Esophagus (tissue), 2 donors: ENCODE measurements at regions not wholly inside any gene's neighbourhood (a gene's known extent, or its start where the extent isn't known, plus 50 kb on each side); places are given as distances from the start of the nearest gene placed in this dataset.

Source experiments
- H3K27ac ChIP-seq, 2 donors: one replicate each; pipeline ENCODE4 v1.5.1; 2013; ENCODE audit warnings: low read depth in 2 of 2, mild to moderate bottlenecking in 2 of 2, inconsistent platforms in 1 of 2, low read length in 1 of 2, moderate library complexity in 1 of 2
- H3K27me3 ChIP-seq, 2 donors: one replicate each; pipeline ENCODE4 v1.6.1; 2013; ENCODE audit warnings: low read length in 2 of 2, control low read depth in 1 of 2, mild to moderate bottlenecking in 1 of 2; ENCODE audit not compliant: insufficient read depth in 2 of 2, control insufficient read depth in 1 of 2
- H3K36me3 ChIP-seq, 2 donors: one replicate each; pipeline ENCODE4 v1.6.1; 2013; ENCODE audit warnings: low read length in 1 of 2; ENCODE audit not compliant: control insufficient read depth in 2 of 2, insufficient read depth in 2 of 2
- H3K4me1 ChIP-seq, 2 donors: one replicate each; pipeline ENCODE4 v1.6.1; 2013; ENCODE audit warnings: low read length in 1 of 2; ENCODE audit not compliant: control insufficient read depth in 2 of 2, insufficient read depth in 2 of 2
- H3K4me3 ChIP-seq, 2 donors: one replicate each; pipeline ENCODE4 v1.5.1; 2013; ENCODE audit warnings: low read length in 2 of 2, mild to moderate bottlenecking in 2 of 2, low read depth in 1 of 2, moderate library complexity in 1 of 2
- H3K9me3 ChIP-seq, 2 donors: one replicate each; pipeline ENCODE4 v1.6.1; 2013; ENCODE audit warnings: mild to moderate bottlenecking in 2 of 2, low read depth in 1 of 2, low read length in 1 of 2, moderate library complexity in 1 of 2; ENCODE audit not compliant: control insufficient read depth in 2 of 2, insufficient read depth in 1 of 2
- WGBS, 2 donors: extraction: QIAGEN DNeasy Blood & Tissue Kit; methylation state at CpG; one replicate each; pipeline ENCODE4 v1.1.7; 2013; 5-methylcytosine and 5-hydroxymethylcytosine counted together
- donor health status: healthy with polysubstance abuse.
- donor health status: Bipolar disorder and iron deficiency.

DNA sequence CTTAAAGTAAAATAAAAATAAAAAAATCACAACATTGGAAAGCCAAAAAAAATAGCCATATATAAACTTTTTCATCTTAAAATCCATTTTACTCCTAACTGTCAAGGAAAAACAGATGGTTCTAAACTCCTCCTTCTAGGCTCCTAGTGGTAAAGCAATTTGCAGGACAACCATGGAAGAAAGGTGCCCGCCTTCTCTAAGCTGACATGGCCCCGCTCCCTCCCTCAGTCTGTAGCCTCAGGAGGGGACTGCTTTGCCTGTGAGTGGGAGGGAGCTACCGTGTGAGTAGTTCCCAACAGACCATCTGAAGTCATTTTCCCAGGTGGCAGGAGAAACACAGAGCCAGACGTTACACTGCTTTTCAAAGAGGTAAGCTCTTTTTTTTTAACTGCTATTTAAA is 336.2 kb upstream of the FAT1 start:
- no peaks in the 10 kb centered on the region for H3K36me3 ChIP-seq
- H3K27ac ChIP-seq: no peak overlapping the region
- WGBS, 2 donors: 37 to 54% methylated on average over 4 of the region's 4 CpGs
- no peak overlapping the region for H3K4me3 ChIP-seq
- no peaks in the 10 kb centered on the region for H3K27me3 ChIP-seq
- H3K9me3 ChIP-seq: no peaks in the 10 kb centered on the region
- H3K4me1 ChIP-seq: peaks cover 0 to 2% of the 10 kb centered on the region in 2 donors

DNA sequence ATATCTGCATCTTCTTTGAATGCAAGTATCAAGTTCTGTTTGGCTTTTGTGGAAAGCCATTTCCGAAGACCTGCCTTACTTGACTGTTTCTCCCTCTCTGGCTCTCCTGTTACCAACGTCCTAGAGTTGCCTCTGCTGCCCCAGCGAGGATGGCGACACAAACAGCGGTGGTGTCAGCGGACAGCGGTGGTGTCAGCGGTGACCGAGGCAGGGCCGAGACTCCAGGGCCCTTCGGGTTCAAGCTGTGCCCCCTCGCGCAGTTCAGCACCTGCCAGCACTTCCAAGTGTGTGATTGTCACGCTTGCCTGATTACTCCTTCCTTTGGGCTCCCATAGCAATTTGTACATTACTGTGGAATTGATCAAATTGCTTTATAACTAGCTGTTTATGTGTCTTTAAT is 336.9 kb upstream of the FAT1 start:
- H3K4me3 ChIP-seq: no peak overlapping the region
- peaks cover 0 to 2% of the 10 kb centered on the region in 2 donors for H3K4me1 ChIP-seq
- no peaks in the 10 kb centered on the region for H3K27me3 ChIP-seq
- no peak overlapping the region for H3K27ac ChIP-seq
- H3K36me3 ChIP-seq: no peaks in the 10 kb centered on the region
- no peaks in the 10 kb centered on the region for H3K9me3 ChIP-seq
- 86 to 87% methylated on average over 14 of the region's 14 CpGs for WGBS, 2 donors

DNA sequence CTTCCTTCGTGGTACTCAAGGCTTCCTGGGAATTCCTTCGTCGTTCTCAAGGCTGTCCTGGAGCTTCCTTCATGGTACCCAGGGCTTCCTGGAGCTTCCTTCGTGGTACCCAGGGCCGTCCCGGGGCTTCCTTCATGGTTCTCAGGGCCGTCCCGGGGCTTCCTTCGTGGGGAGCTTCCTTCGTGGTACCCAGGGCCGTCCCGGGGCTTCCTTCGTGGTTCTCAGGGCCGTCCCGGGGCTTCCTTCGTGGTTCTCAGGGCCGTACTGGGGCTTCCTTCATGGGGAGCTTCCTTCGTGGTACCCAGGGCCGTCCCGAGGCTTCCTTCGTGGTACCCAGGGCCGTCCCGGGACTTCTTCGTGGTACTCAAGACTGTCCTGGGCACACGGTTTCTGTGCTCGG is 339.6 kb upstream of the FAT1 start:
- Histone ChIP-seq H3K27ac (no peak overlapping the region), H3K4me3 (no peak overlapping the region), H3K9me3 (peaks cover 0 to 2% of the 10 kb centered on the region in 2 donors), H3K4me1 (peaks cover 0 to 2% of the 10 kb centered on the region in 2 donors), H3K36me3 (no peaks in the 10 kb centered on the region), H3K27me3 (no peaks in the 10 kb centered on the region)
- 83 to 89% methylated on average over 26 of the region's 26 CpGs for WGBS, 2 donors

DNA sequence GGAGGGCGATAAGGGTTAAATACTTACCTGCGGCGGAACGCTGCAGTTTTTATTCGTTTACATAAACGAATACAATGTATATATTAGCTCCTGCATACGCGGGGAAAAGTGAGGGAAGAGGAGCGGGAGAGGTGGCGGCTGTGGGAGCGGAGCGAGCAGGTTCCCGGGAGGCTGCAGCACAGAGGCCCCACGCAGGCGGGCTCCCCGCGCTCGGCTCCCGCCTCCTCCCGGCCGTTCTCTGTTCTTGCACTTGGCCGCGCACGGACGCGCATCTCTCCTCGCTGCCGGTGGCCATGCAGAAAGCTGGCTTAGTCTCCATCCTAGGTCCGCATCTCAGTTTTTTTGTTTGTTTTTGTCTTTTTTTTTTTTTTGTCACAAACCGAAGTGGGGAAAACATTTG is 340.4 kb upstream of the FAT1 start:
- peaks cover 0 to 2% of the 10 kb centered on the region in 2 donors for H3K4me1 ChIP-seq
- H3K9me3 ChIP-seq: peaks cover 0 to 2% of the 10 kb centered on the region in 2 donors
- no peaks in the 10 kb centered on the region for H3K36me3 ChIP-seq
- 93 to 96% methylated on average over 30 of the region's 30 CpGs for WGBS, 2 donors
- no peak overlapping the region for H3K27ac ChIP-seq
- H3K27me3 ChIP-seq: no peaks in the 10 kb centered on the region
- no peak overlapping the region for H3K4me3 ChIP-seq

DNA sequence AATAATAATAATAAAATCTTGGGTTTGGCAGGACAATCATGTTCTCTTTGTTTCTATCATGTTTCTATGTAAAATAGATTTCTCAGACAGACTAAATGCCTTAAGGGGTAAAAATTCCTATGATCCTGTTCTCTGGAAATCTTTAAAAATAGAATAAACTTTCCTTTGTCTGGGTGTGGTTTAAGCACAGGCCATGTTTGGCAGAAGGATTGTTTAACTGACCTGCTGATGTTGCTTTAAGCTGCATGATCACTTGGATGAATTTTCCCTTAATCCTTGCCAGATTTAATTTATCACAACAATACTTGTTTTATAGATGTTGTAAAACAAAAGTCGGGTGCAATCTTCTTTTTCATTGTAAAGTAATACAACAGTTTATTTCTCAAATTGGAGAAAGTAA is 341.7 kb upstream of the FAT1 start:
- no peak overlapping the region for H3K27ac ChIP-seq
- no peaks in the 10 kb centered on the region for H3K27me3 ChIP-seq
- 18 to 30% methylated on average over 1 of the region's 1 CpG for WGBS, 2 donors
- H3K4me3 ChIP-seq: no peak overlapping the region
- peaks cover 0 to 2% of the 10 kb centered on the region in 2 donors for H3K4me1 ChIP-seq
- peaks cover 0 to 2% of the 10 kb centered on the region in 2 donors for H3K9me3 ChIP-seq
- H3K36me3 ChIP-seq: no peaks in the 10 kb centered on the region

DNA sequence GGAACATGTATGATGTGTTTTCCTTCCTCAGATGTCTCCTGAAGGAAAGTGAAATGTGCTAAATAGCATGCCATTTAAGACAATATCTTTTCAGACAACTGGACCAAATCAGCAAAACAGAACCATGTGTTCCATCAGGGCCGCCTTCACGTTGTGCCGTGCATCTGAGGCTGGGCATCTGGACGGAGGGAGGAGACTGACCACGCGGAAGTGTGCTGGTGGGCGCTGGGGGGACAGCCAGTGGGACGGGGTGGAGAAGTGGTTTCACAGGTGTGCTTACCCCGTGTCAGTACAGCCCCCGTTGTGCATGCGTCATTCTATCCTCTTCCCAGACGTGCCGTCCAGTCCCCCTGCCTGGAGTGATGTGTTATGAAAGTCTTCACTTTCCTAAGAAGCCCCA is 342.1 kb upstream of the FAT1 start:
- no peaks in the 10 kb centered on the region for H3K27me3 ChIP-seq
- no peaks in the 10 kb centered on the region for H3K36me3 ChIP-seq
- H3K27ac ChIP-seq: no peak overlapping the region
- WGBS, 2 donors: 79 to 83% methylated on average over 13 of the region's 13 CpGs
- H3K4me3 ChIP-seq: no peak overlapping the region
- H3K4me1 ChIP-seq: no peaks in the 10 kb centered on the region
- peaks cover 0 to 2% of the 10 kb centered on the region in 2 donors for H3K9me3 ChIP-seq

DNA sequence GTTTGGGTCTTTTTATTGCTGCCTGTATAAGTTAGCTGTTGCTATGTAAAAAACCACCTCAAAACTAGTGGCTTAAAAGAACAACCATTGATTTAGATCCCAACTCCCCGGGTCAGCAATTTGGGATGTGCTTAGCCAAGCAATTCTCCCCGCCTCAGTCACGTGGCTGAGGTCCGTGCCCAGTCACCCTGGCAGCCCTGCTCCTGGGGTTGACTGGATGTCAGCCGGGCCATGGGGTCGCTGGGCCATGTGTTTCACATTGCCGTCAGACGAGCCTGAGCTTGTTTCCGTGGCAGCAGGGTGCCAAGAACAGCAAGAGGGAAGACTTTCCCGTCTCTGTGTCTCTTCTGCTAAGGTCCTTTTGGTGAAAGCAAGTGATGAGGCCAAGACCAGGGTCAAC is 345.7 kb upstream of the FAT1 start:
- peaks cover 0 to 2% of the 10 kb centered on the region in 2 donors for H3K27me3 ChIP-seq
- H3K27ac ChIP-seq: no peak overlapping the region
- H3K4me1 ChIP-seq: no peaks in the 10 kb centered on the region
- no peaks in the 10 kb centered on the region for H3K36me3 ChIP-seq
- H3K9me3 ChIP-seq: peaks cover 0 to 2% of the 10 kb centered on the region in 2 donors
- 67 to 70% methylated on average over 10 of the region's 10 CpGs for WGBS, 2 donors
- H3K4me3 ChIP-seq: no peak overlapping the region

DNA sequence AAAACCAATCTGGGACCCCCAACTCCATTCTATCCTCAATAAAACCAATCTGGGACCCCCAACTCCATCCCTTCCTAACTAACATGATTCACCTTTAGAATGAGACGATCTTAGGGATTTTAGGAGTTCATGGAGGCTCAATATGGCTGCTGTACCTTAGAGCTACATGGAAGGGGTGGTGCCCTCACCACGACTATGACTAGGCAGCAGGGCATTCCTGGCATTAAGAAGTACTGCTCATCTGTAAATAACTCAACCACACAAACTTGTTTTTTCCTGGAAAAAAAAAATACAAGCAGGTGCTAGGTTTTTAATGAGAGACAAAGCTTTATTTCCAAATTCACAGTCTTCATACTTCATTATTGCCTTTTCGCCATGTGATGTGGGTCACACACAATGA is 346.5 kb upstream of the FAT1 start:
- H3K4me3 ChIP-seq: no peak overlapping the region
- no peaks in the 10 kb centered on the region for H3K36me3 ChIP-seq
- 82 to 86% methylated on average over 3 of the region's 3 CpGs for WGBS, 2 donors

DNA sequence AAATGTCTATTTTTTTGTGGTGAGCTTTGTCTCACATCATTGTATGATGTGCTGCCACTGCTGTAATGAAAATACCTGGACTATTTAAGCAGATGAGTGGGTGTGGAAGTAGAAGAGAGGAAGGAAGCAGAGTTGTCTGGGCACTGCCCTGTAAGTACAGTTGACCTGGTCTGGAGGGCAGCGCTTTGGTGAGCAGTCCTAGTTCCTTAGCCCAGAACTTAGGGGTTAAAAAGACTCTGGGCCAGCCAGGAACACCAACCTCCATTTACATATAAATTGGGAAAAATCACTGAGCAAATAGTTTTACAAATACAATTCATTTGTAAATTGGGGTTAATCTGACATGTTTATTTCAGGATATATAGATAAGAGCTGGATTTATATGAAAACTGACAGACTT is 347.1 kb upstream of the FAT1 start:
- 80 to 84% methylated on average over 1 of the region's 1 CpG for WGBS, 2 donors
- Histone ChIP-seq H3K9me3 (peaks cover 0 to 2% of the 10 kb centered on the region in 2 donors), H3K27me3 (peaks cover 0 to 2% of the 10 kb centered on the region in 2 donors), H3K4me3 (no peak overlapping the region), H3K27ac (no peak overlapping the region), H3K36me3 (no peaks in the 10 kb centered on the region), H3K4me1 (no peaks in the 10 kb centered on the region)

More for the DNA sequence above, 346.5 kb upstream of the FAT1 start:
- Histone ChIP-seq H3K4me1 (no peaks in the 10 kb centered on the region), H3K27ac (no peak overlapping the region), H3K9me3 (peaks cover 0 to 2% of the 10 kb centered on the region in 2 donors), H3K27me3 (peaks cover 0 to 2% of the 10 kb centered on the region in 2 donors)

DNA sequence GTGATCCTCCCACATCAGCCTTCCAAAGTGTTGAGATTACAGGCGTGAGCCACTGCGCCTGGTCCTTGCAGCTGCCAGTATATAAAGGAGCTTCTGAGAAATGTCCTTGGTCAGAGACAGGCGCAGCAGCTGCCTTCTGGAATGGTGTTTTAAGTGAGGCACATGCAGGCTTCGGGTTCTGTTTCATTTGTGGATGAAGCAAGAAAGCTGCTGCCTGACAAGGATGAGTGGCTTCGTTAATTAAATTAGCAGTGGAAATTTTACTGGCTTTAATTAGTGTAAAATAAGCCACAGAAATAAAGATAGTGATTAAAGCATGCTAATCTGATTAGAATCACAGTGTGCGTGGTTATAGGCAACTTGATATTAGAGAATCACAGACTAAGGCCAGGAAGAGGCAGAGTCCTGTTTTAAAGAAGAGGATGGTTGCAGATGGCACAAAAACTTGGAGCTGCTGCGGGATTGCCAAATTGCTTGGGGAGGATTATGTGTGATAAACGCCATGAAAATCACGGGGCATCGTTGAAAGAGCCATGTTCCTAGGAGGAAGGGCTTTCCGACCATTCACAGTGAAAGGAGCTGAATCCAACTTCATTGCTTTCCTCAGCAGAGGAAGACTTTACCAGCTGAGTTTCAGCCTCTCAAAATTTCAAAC is 348.4 kb upstream of the FAT1 start:
- whole genome bisulfite sequencing, 2 donors: 71 to 73% methylated on average over 11 of the region's 11 CpGs
- no peak overlapping the region for H3K27ac ChIP-seq

More for the DNA sequence above, 348.4 kb upstream of the FAT1 start:
- no peaks in the 10 kb centered on the region for H3K36me3 ChIP-seq
- no peaks in the 10 kb centered on the region for H3K4me1 ChIP-seq
- no peak overlapping the region for H3K4me3 ChIP-seq
- H3K27me3 ChIP-seq: peaks cover 0 to 2% of the 10 kb centered on the region in 2 donors
- no peaks in the 10 kb centered on the region for H3K9me3 ChIP-seq
